ENCODE measurements at regions not wholly inside any gene's neighbourhood (a gene's known extent, or its start where the extent isn't known, plus 50 kb on each side); places are given as distances from the start of the nearest gene placed in this dataset.

DNA sequence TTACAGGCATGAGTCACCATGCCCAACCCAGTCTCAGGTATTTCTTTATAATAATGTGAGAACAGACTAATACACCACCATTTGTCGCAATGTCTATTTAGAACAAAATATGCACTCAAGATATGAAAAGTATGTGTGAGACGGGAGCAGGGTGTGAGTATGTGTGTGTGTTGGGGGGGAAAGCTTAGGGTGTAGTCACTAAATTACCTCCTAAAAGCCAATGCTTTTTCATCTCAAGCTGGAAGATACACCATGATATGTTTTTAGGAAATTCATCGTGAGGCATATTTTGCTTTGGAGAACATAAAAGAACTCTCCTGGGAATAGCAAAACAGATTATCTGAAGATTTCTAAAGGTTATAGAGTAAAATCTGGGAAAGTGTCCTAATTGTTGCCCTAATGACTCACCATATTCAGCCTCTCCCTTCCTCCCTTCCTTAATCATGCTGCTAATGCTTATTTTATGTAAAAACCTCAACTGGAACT is 262.7 kb downstream of the PDHA2 start:
- Histone ChIP-seq H3K9me3 (ENCODE audit: control insufficient read depth, insufficient read depth, low read length) (no peaks in the 10 kb centered on the region), H3F3A (ENCODE audit: control insufficient read depth, insufficient read depth) (no peaks in the 10 kb centered on the region), H3K27ac (ENCODE audit: low read depth, low read length) (no peak overlapping the region), H4K20me1 (ENCODE audit: control insufficient read depth, insufficient read depth, low read depth, low read length) (no peaks in the 10 kb centered on the region), H3K79me2 (ENCODE audit: control insufficient read depth, low read length) (no peaks in the 10 kb centered on the region), H3K36me3 (ENCODE audit: control insufficient read depth, low read length) (no peaks in the 10 kb centered on the region), H3K4me2 (ENCODE audit: low read length) (no peak overlapping the region), H3K27me3 (ENCODE audit: control insufficient read depth, low read length) (no peaks in the 10 kb centered on the region), H3K4me3 (ENCODE audit: low read length) (no peak overlapping the region), H3K9me2 (replicated peaks; ENCODE audit: control insufficient read depth, low read length) (no peaks in the 10 kb centered on the region), H3K4me1 (ENCODE audit: control insufficient read depth, low read length) (no peaks in the 10 kb centered on the region)
- TF ChIP-seq, protein P1, sequence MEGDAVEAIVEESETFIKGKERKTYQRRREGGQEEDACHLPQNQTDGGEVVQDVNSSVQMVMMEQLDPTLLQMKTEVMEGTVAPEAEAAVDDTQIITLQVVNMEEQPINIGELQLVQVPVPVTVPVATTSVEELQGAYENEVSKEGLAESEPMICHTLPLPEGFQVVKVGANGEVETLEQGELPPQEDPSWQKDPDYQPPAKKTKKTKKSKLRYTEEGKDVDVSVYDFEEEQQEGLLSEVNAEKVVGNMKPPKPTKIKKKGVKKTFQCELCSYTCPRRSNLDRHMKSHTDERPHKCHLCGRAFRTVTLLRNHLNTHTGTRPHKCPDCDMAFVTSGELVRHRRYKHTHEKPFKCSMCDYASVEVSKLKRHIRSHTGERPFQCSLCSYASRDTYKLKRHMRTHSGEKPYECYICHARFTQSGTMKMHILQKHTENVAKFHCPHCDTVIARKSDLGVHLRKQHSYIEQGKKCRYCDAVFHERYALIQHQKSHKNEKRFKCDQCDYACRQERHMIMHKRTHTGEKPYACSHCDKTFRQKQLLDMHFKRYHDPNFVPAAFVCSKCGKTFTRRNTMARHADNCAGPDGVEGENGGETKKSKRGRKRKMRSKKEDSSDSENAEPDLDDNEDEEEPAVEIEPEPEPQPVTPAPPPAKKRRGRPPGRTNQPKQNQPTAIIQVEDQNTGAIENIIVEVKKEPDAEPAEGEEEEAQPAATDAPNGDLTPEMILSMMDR (IDR thresholded peaks at IDR 0.05; ENCODE audit: low read depth, low read length, poor library complexity, severe bottlenecking) = no peak
- no peak for TF ChIP-seq EZH2phosphoT487 (IDR thresholded peaks at IDR 0.05; ENCODE audit: borderline replicate concordance, low read length)

DNA sequence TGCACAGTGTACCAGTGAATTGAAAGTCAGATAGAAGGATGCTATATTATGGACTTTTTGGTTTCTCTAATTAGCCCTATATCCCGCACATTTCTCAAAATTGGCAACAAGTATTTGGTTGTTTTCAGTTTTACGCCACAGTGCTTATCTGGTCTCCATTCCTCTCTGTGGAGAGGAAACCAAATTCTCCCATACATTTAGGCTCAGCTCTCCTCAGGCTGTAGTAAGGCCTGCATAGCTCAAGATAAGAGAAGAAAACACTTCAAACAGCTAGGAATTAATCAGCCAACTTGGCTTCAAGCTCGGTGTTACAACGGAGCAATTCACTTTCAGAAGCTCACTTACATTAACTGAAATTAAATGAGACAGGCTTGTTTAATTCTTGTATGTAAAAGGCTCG is 263.2 kb downstream of the PDHA2 start:
- Histone ChIP-seq H3K4me2 (ENCODE audit: low read length) (no peak overlapping the region), H3K9me3 (ENCODE audit: control insufficient read depth, insufficient read depth, low read length) (no peaks in the 10 kb centered on the region), H3K9me2 (replicated peaks; ENCODE audit: control insufficient read depth, low read length) (no peaks in the 10 kb centered on the region), H3K4me1 (ENCODE audit: control insufficient read depth, low read length) (no peaks in the 10 kb centered on the region), H3K36me3 (ENCODE audit: control insufficient read depth, low read length) (no peaks in the 10 kb centered on the region), H3K27ac (ENCODE audit: low read depth, low read length) (no peak overlapping the region), H3K27me3 (ENCODE audit: control insufficient read depth, low read length) (no peaks in the 10 kb centered on the region), H3K4me3 (ENCODE audit: low read length) (no peak overlapping the region), H3F3A (ENCODE audit: control insufficient read depth, insufficient read depth) (no peaks in the 10 kb centered on the region), H4K20me1 (ENCODE audit: control insufficient read depth, insufficient read depth, low read depth, low read length) (no peaks in the 10 kb centered on the region), H3K79me2 (ENCODE audit: control insufficient read depth, low read length) (no peaks in the 10 kb centered on the region)
- TF ChIP-seq, protein P1 (IDR thresholded peaks at IDR 0.05; ENCODE audit: low read depth, low read length, poor library complexity, severe bottlenecking) = no peak
- no peak for TF ChIP-seq EZH2phosphoT487 (IDR thresholded peaks at IDR 0.05; ENCODE audit: borderline replicate concordance, low read length)

DNA sequence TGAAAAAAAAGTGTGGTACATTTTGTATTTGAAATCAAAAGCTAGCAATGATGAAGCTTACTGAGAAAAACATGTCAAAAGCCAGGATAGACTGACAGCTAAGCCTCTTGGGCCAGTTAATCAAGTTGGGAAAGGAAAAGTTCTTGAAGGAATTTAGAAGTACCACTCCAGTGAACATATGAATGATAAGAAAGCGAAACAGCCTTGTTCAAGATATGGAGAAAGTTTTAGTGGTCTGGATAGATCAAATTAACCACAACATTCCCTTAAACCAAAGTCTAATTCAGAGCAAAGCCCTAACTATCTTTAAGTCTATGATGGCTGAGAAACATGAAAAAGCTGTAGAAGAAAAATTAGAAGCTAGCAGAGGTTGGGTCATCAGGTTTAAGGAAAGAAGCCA is 268.3 kb downstream of the PDHA2 start:
- Histone ChIP-seq H3K79me2 (ENCODE audit: control insufficient read depth, low read length) (no peaks in the 10 kb centered on the region), H3K4me3 (ENCODE audit: low read length) (no peak overlapping the region), H3K9me3 (ENCODE audit: control insufficient read depth, insufficient read depth, low read length) (no peaks in the 10 kb centered on the region), H3F3A (ENCODE audit: control insufficient read depth, insufficient read depth) (no peaks in the 10 kb centered on the region), H3K9me2 (replicated peaks; ENCODE audit: control insufficient read depth, low read length) (no peaks in the 10 kb centered on the region), H3K27me3 (ENCODE audit: control insufficient read depth, low read length) (no peaks in the 10 kb centered on the region), H3K36me3 (ENCODE audit: control insufficient read depth, low read length) (no peaks in the 10 kb centered on the region), H3K27ac (ENCODE audit: low read depth, low read length) (no peak overlapping the region), H4K20me1 (ENCODE audit: control insufficient read depth, insufficient read depth, low read depth, low read length) (no peaks in the 10 kb centered on the region), H3K4me2 (ENCODE audit: low read length) (no peak overlapping the region), H3K4me1 (ENCODE audit: control insufficient read depth, low read length) (no peaks in the 10 kb centered on the region)
- TF ChIP-seq EZH2phosphoT487 (IDR thresholded peaks at IDR 0.05; ENCODE audit: borderline replicate concordance, low read length) = no peak
- TF ChIP-seq, protein P1 (IDR thresholded peaks at IDR 0.05; ENCODE audit: low read depth, low read length, poor library complexity, severe bottlenecking) = no peak

Measured in DOHH2 (cell line).